ENCODE measurements at regions not wholly inside any gene's neighbourhood (a gene's known extent, or its start where the extent isn't known, plus 50 kb on each side); places are given as distances from the start of the nearest gene placed in this dataset.
"Not testable (repeated sequence)": the region's sequence is repeated elsewhere in the genome, so short reads cannot be mapped to it uniquely, and the experiment has no call there.

GRCh38 chrX:76774912-76775311, 347.4 kb downstream of the MAGEE1 start:
- not testable (repeated sequence) for DNase-seq (ENCODE audit: low spot score)

GRCh38 chrX:76796311-76796710, 368.8 kb downstream of the MAGEE1 start:
- no peak for DNase-seq (ENCODE audit: low spot score)

- no peak for DNase-seq (ENCODE audit: low spot score)
These were observed 375.2 kb downstream of the MAGEE1 start for GRCh38 chrX:76802708-76803107.

- DNase-seq (ENCODE audit: low spot score): no peak
These were observed 388.2 kb downstream of the MAGEE1 start for GRCh38 chrX:76815754-76816153.

GRCh38 chrX:76817279-76817678, 389.8 kb downstream of the MAGEE1 start:
- not testable (repeated sequence) for DNase-seq (ENCODE audit: low spot score)

- no peak for DNase-seq (ENCODE audit: low spot score)
These were observed 393.8 kb downstream of the MAGEE1 start for GRCh38 chrX:76821276-76821675.

GRCh38 chrX:76827672-76828071, 400.2 kb downstream of the MAGEE1 start:
- DNase-seq (ENCODE audit: low spot score): no peak

- DNase-seq (ENCODE audit: low spot score): not testable (repeated sequence)
These were observed 413.4 kb downstream of the MAGEE1 start for GRCh38 chrX:76840902-76841301.

- no peak for DNase-seq (ENCODE audit: low spot score)
These were observed 423.3 kb downstream of the MAGEE1 start for GRCh38 chrX:76850851-76851250.

- DNase-seq (ENCODE audit: low spot score): no peak
These were observed 435.0 kb downstream of the MAGEE1 start for GRCh38 chrX:76862509-76862908.

GRCh38 chrX:76893930-76894329, 466.4 kb downstream of the MAGEE1 start:
- no peak for DNase-seq (ENCODE audit: low spot score)

GRCh38 chrX:76915836-76916235, 488.3 kb downstream of the MAGEE1 start:
- no peak for DNase-seq (ENCODE audit: low spot score)

GRCh38 chrX:76918033-76918432, 490.5 kb downstream of the MAGEE1 start:
- no peak for DNase-seq (ENCODE audit: low spot score)

- DNase-seq (ENCODE audit: low spot score): no peak
These were observed 492.3 kb downstream of the MAGEE1 start for GRCh38 chrX:76919761-76920160.

- no peak for DNase-seq (ENCODE audit: low spot score)
These were observed 493.1 kb downstream of the MAGEE1 start for GRCh38 chrX:76920607-76921006.

GRCh38 chrX:76921176-76921575, 493.7 kb downstream of the MAGEE1 start:
- no peak for DNase-seq (ENCODE audit: low spot score)

- DNase-seq (ENCODE audit: low spot score): no peak
These were observed 494.6 kb downstream of the MAGEE1 start for GRCh38 chrX:76922100-76922499.

- DNase-seq (ENCODE audit: low spot score): not testable (repeated sequence)
These were observed 497.1 kb downstream of the MAGEE1 start for GRCh38 chrX:76924616-76925015.

GRCh38 chrX:76931518-76931917, 504.0 kb downstream of the MAGEE1 start:
- DNase-seq (ENCODE audit: low spot score): no peak

GRCh38 chrX:76957485-76957884, 489.7 kb upstream of the FGF16 start:
- no peak for DNase-seq (ENCODE audit: low spot score)

- DNase-seq (ENCODE audit: low spot score): no peak
These were observed 475.5 kb upstream of the FGF16 start for GRCh38 chrX:76971393-76972376.

- DNase-seq (ENCODE audit: low spot score): no peak
These were observed 469.7 kb upstream of the FGF16 start for GRCh38 chrX:76977452-76977851.

- DNase-seq (ENCODE audit: low spot score): no peak
These were observed 459.8 kb upstream of the FGF16 start for GRCh38 chrX:76987381-76987780.

GRCh38 chrX:76996641-76997040, 450.5 kb upstream of the FGF16 start:
- no peak for DNase-seq (ENCODE audit: low spot score)
